ENCODE measurements at regions not wholly inside any gene's neighbourhood (a gene's known extent, or its start where the extent isn't known, plus 50 kb on each side); places are given as distances from the start of the nearest gene placed in this dataset.

GRCh38 chr21:35232545-35233176, 183.6 kb upstream of the RUNX1 start:
- ATAC-seq, result peak; percentile 69
- TF ChIP-seq ZNF8 (CRISPR knock-in tag; IDR thresholded peaks at IDR 0.05) (no peak), ZFP30 (CRISPR knock-in tag; IDR thresholded peaks at IDR 0.05) (no peak), ZNF565 (CRISPR knock-in tag; conservative IDR thresholded peaks at IDR 0.05; ENCODE audit: low read depth) (no peak), ZC3H10 (CRISPR knock-in tag; IDR thresholded peaks at IDR 0.05) (no peak), ESRRG (CRISPR knock-in tag; IDR thresholded peaks at IDR 0.05) (no peak), SNAI2 (CRISPR knock-in tag; IDR thresholded peaks at IDR 0.05) (no peak), TOX (CRISPR knock-in tag; IDR thresholded peaks at IDR 0.05; ENCODE audit: borderline replicate concordance) (no peak), OSR1 (CRISPR knock-in tag; IDR thresholded peaks at IDR 0.05) (no peak), TSHZ2 (CRISPR knock-in tag; IDR thresholded peaks at IDR 0.05) (no peak), CSRNP3 (CRISPR knock-in tag; IDR thresholded peaks at IDR 0.05) (no peak), BACH2 (CRISPR knock-in tag; IDR thresholded peaks at IDR 0.05; ENCODE audit: borderline replicate concordance) (no peak), CSDC2 (CRISPR knock-in tag; IDR thresholded peaks at IDR 0.05) (no peak), PPARA (CRISPR knock-in tag; IDR thresholded peaks at IDR 0.05; ENCODE audit: borderline replicate concordance) (no peak), ZFP3 (CRISPR knock-in tag; IDR thresholded peaks at IDR 0.05) (no peak), POU6F1 (CRISPR knock-in tag; IDR thresholded peaks at IDR 0.05; ENCODE audit: borderline replicate concordance, low read depth) (no peak), PATZ1 (CRISPR knock-in tag; IDR thresholded peaks at IDR 0.05; ENCODE audit: borderline replicate concordance) (no peak), RARB (CRISPR knock-in tag; IDR thresholded peaks at IDR 0.05) (no peak), CREB5 (CRISPR knock-in tag; IDR thresholded peaks at IDR 0.05; ENCODE audit: low read depth) (no peak), TCF4 (CRISPR knock-in tag; IDR thresholded peaks at IDR 0.05; ENCODE audit: borderline replicate concordance) (no peak)

- TF ChIP-seq TSHZ2 (CRISPR knock-in tag; IDR thresholded peaks at IDR 0.05) (no peak), ISL1 (CRISPR knock-in tag; IDR thresholded peaks at IDR 0.05) (no peak)
These were observed 182.0 kb upstream of the RUNX1 start for GRCh38 chr21:35231090-35231489.

More at GRCh38 chr21:35231090-35231489, 182.0 kb upstream of the RUNX1 start:
- no peak for ATAC-seq

Measured in SK-N-SH treated with all-trans-retinoic acid at 6 μM for 48 hours (cell line).